ENCODE measurements at regions not wholly inside any gene's neighbourhood (a gene's known extent, or its start where the extent isn't known, plus 50 kb on each side); places are given as distances from the start of the nearest gene placed in this dataset.
A peak's percentile ranks its signal among the peaks of the same experiment; 100 is the strongest.
"Not testable (repeated sequence)": the region's sequence is repeated elsewhere in the genome, so short reads cannot be mapped to it uniquely, and the experiment has no call there.

DNA sequence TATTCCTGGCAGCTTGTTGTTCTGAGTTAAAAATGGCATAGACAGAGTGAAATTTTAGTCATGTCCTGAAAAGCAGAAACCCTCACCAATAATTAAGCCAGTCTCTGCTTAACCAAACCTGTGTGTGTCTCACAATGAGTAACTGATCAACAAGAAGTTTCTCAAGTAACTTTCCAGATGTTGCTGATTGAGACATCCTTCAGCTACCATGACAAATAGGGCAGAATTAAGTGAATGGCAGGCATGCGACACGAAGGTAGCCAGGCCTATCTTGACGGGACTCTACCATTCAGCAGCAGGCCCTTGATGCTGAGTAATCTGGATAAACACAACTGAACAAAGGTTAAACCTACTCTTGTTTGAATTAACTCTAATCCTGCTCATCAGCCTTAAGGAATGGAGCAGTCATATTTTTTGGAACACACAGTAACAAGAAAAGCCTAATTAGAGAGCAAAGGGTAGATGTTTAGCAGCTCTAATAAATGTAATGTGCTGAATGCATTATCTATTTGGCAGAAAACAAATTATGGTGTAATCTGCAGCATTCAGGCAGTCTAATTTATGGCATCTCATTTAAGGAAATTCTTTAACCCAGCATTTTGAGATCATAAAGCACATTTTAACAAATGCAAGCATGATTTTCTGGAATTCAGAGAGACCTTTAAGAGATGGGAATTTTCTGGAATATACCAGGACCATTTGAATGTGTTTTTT is 159.5 kb upstream of the EPHA4 start:
- H2AFZ ChIP-seq: no peak overlapping the region
- H3K9me3 ChIP-seq (ENCODE audit: low read depth): no peaks in the 10 kb centered on the region
- no peaks in the 10 kb centered on the region for H3K27me3 ChIP-seq
- H3K27ac ChIP-seq: peak overlapping the region; percentile 13
- TF ChIP-seq EZH2phosphoT487 (IDR thresholded peaks at IDR 0.05; ENCODE audit: low read depth, severe bottlenecking, unreplicated experiment): no peak
- no peak for TF ChIP-seq EZH2 (IDR thresholded peaks at IDR 0.05; ENCODE audit: borderline replicate concordance)
- TF ChIP-seq, protein P1, sequence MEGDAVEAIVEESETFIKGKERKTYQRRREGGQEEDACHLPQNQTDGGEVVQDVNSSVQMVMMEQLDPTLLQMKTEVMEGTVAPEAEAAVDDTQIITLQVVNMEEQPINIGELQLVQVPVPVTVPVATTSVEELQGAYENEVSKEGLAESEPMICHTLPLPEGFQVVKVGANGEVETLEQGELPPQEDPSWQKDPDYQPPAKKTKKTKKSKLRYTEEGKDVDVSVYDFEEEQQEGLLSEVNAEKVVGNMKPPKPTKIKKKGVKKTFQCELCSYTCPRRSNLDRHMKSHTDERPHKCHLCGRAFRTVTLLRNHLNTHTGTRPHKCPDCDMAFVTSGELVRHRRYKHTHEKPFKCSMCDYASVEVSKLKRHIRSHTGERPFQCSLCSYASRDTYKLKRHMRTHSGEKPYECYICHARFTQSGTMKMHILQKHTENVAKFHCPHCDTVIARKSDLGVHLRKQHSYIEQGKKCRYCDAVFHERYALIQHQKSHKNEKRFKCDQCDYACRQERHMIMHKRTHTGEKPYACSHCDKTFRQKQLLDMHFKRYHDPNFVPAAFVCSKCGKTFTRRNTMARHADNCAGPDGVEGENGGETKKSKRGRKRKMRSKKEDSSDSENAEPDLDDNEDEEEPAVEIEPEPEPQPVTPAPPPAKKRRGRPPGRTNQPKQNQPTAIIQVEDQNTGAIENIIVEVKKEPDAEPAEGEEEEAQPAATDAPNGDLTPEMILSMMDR (IDR thresholded peaks at IDR 0.05; ENCODE audit: poor library complexity): no peak
- DNase-seq (ENCODE audit: low spot score): peak; percentile 58
- no peaks in the 10 kb centered on the region for H3K9me2 ChIP-seq (replicated peaks; ENCODE audit: insufficient read depth)
- WGBS (ENCODE audit: low lambda C conversion rate, missing lambda C conversion rate): 34% methylated on average over 3 of the region's 3 CpGs
- no peak overlapping the region for H3K4me3 ChIP-seq
- peaks cover 8% of the 10 kb centered on the region for H3K4me1 ChIP-seq (ENCODE audit: insufficient read depth)
- no peaks in the 10 kb centered on the region for H3K36me3 ChIP-seq (replicated peaks; ENCODE audit: insufficient read depth, low read depth)
- no peaks in the 10 kb centered on the region for H3K79me2 ChIP-seq
- no peaks in the 10 kb centered on the region for H4K20me1 ChIP-seq (ENCODE audit: insufficient read depth, poor library complexity, severe bottlenecking)
- H3K4me2 ChIP-seq: no peak overlapping the region

DNA sequence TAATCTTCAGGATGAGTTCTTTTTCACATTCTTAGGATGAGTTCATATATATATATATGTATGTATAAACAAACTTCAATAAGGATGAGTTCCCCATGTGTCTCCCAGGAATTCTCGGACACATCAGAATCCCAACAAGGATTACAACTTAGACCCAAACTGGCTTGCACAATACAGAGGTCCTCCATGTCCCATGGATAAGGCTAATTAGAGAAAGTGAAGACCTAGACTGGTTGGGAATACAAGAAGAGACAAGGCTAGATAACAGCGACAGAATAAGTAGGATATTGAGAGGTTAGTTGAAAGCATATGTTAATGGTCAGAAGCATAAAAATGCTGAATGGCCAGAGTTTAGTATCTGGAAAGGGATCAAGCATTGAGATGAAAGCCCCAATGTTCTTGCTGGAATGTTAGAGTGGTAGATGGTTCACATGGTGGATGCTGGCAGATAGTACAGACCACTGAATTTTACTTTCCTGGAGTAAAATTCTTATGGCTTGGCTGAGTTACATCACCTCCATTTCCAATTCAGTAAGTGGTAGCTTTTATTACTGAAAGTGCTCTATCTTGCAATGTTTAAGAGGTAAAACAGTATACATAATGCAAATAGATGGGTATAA is 154.9 kb upstream of the EPHA4 start:
- Histone ChIP-seq H3K4me3 (no peak overlapping the region), H3K4me2 (no peak overlapping the region), H4K20me1 (ENCODE audit: insufficient read depth, poor library complexity, severe bottlenecking) (no peaks in the 10 kb centered on the region), H3K36me3 (replicated peaks; ENCODE audit: insufficient read depth, low read depth) (no peaks in the 10 kb centered on the region), H3K79me2 (no peaks in the 10 kb centered on the region), H3K4me1 (ENCODE audit: insufficient read depth) (peaks cover 3% of the 10 kb centered on the region), H2AFZ (no peak overlapping the region), H3K27me3 (no peaks in the 10 kb centered on the region), H3K27ac (no peak overlapping the region), H3K9me3 (ENCODE audit: low read depth) (no peaks in the 10 kb centered on the region), H3K9me2 (replicated peaks; ENCODE audit: insufficient read depth) (no peaks in the 10 kb centered on the region)
- 80% methylated on average over 2 of the region's 2 CpGs for WGBS (ENCODE audit: low lambda C conversion rate, missing lambda C conversion rate)
- no peak for DNase-seq (ENCODE audit: low spot score)
- TF ChIP-seq EZH2phosphoT487 (IDR thresholded peaks at IDR 0.05; ENCODE audit: low read depth, severe bottlenecking, unreplicated experiment) (no peak), EZH2 (IDR thresholded peaks at IDR 0.05; ENCODE audit: borderline replicate concordance) (no peak)
- TF ChIP-seq, protein P1 (IDR thresholded peaks at IDR 0.05; ENCODE audit: poor library complexity): no peak

DNA sequence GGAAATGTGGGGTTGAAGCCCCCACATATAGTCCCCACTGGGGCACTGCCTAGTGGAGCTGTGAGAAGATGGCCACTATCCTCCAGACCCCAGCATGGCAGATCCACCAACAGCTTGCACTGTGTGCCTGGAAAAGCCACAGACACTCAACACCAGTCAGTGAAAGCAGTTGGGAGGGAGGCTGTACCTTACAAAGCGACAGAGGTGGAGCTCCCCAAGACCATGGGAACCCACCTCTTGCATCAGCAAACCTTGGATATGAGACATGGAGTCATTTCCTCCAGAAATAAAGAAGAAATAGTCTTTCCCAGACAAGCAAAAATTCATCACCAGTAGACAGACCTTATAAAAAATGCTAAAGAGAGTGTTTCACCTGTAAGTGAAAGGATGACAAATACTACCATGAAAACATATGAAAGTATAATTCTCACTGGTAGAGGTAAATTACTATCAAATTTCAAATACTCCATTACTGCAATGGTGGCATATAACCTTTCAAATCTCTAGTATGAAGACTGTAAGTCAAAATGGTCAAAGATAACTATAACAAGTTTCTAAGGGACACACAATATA is 152.6 kb upstream of the EPHA4 start:
- no peaks in the 10 kb centered on the region for H3K4me1 ChIP-seq (ENCODE audit: insufficient read depth)
- no peaks in the 10 kb centered on the region for H3K9me3 ChIP-seq (ENCODE audit: low read depth)
- no peak overlapping the region for H3K4me2 ChIP-seq
- TF ChIP-seq EZH2phosphoT487 (IDR thresholded peaks at IDR 0.05; ENCODE audit: low read depth, severe bottlenecking, unreplicated experiment) (no peak), EZH2 (IDR thresholded peaks at IDR 0.05; ENCODE audit: borderline replicate concordance) (no peak)
- TF ChIP-seq, protein P1 (IDR thresholded peaks at IDR 0.05; ENCODE audit: poor library complexity): no peak
- no peak overlapping the region for H3K4me3 ChIP-seq
- 88% methylated on average over 1 of the region's 1 CpG for WGBS (ENCODE audit: low lambda C conversion rate, missing lambda C conversion rate)
- no peak for DNase-seq (ENCODE audit: low spot score)
- H4K20me1 ChIP-seq (ENCODE audit: insufficient read depth, poor library complexity, severe bottlenecking): no peaks in the 10 kb centered on the region
- H3K79me2 ChIP-seq: no peaks in the 10 kb centered on the region
- H3K9me2 ChIP-seq (replicated peaks; ENCODE audit: insufficient read depth): no peaks in the 10 kb centered on the region
- no peak overlapping the region for H2AFZ ChIP-seq
- H3K27me3 ChIP-seq: no peaks in the 10 kb centered on the region
- no peak overlapping the region for H3K27ac ChIP-seq
- H3K36me3 ChIP-seq (replicated peaks; ENCODE audit: insufficient read depth, low read depth): no peaks in the 10 kb centered on the region

DNA sequence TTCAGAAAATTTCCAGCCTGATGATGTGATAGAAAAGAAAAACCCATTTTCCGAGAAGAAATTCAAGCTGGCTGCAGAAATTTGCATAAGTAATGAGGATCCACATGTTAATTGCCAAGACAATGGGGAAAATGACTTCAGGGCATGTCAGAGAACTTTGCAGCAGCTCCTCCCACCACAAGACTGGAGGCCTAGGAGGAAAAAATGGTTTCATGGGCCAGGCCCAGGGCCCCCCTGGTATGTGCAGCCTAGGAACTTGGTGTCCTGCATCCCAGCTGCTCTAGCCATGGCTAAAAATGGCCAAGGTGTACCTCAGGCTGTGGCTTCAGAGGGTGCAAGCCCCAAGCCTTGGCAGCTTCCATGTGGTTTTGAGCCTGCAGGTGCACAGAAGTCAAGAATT is 152.0 kb upstream of the EPHA4 start:
- not testable (repeated sequence) for H3K4me1 ChIP-seq (ENCODE audit: insufficient read depth); H3K27me3 ChIP-seq; H3K27ac ChIP-seq; H4K20me1 ChIP-seq (ENCODE audit: insufficient read depth, poor library complexity, severe bottlenecking); DNase-seq (ENCODE audit: low spot score); H3K4me3 ChIP-seq; H3K36me3 ChIP-seq (replicated peaks; ENCODE audit: insufficient read depth, low read depth); H3K9me2 ChIP-seq (replicated peaks; ENCODE audit: insufficient read depth); H2AFZ ChIP-seq; H3K9me3 ChIP-seq (ENCODE audit: low read depth); H3K79me2 ChIP-seq; H3K4me2 ChIP-seq
- 96% methylated on average over 1 of the region's 1 CpG for WGBS (ENCODE audit: low lambda C conversion rate, missing lambda C conversion rate)
